ENCODE measurements at regions not wholly inside any gene's neighbourhood (a gene's known extent, or its start where the extent isn't known, plus 50 kb on each side); places are given as distances from the start of the nearest gene placed in this dataset.

DNA sequence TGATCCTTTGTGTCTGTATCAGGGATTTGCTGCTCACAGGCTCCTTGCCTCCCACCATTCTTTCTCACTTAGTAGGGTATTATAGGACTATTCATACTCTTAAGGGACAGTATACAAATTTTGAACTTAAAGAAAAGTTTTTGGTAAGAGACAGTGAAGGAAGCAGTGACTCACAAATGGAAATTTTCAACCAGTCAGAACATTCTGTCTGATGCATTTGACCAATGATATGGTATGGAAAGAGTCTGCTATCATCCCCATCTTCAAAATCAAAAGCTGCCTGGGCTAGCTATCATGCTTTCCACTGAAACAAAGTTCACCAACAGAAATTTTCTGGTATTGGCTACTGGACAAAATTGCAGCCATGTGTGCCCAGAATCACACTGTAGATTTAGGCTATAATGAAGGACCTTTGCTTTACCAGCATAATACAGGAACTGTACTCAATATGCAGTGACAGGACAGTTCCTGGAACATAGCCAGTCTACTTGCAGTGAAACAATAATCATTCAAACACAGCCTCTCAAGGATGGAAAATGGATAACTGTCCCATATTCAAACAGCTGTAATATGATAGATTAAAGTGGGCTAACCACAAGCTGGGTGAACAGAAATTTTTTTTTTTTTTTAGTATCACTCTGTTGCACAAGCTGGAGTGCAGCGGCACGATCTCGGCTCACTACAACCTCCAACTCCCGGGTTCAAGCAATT, 109.0 kb upstream of the ACSL4 start:
- DNase-seq (ENCODE audit: extremely low spot score, insufficient read length, low read depth) (no peak), FAIRE-seq (no peak)

DNA sequence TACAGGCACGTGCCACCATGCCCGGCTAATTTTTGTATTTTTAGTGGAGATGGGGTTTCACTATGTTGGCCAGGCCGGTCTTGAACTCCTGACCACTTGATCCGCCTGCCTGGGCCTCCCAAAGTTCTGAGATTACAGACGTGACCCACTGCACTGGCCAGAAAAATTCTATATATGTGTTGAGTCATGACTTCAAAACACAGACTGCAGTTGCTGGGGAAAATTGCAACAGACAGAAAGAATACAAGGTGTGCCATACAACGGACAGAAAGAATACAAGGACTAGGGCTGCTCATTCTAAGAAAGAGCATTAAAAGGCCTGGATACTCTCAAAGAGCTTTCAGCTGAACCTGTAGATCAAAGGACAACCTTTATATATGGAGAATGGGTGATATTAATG, 109.6 kb upstream of the ACSL4 start:
- no peak for FAIRE-seq

DNA sequence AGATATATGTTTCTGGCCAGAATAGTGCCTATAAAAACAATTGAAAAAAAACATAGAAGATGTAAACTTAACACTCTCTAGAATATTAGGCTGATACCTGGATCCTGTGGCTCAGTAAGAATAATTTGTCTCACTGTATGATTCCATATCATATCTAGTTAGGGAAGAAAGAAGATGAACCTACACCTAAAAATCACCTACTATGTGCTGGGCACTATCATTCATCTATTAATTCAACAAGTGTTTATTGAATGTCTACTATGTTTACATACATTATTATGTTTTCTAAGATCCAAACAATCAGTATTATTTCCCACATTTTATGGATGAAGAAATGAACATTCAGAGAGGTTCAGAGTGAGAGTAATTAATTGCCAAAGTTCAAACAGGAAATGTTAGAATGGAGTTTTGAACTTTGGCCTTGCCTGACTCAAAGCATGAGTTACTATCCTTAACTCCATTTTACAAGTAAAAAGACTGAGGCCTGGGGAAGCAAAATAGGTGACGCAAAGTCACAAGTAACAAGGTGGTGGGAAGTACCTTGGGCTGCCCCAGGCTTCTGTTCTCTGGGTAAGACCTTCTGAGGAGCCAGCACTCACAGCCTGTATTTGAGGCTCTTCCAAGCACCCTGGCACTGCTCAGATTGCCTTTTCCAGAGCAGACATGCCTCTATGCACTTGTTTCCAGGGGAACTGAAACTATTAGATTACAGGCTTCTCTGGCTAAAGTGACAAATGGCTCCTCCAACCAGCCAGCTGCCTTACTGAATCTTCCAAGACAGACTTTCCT, 111.1 kb upstream of the ACSL4 start:
- FAIRE-seq (peak; percentile 72), DNase-seq (ENCODE audit: extremely low spot score, insufficient read length, low read depth) (no peak)

More for the DNA sequence above, 109.6 kb upstream of the ACSL4 start:
- DNase-seq (ENCODE audit: extremely low spot score, insufficient read length, low read depth): no peak

DNA sequence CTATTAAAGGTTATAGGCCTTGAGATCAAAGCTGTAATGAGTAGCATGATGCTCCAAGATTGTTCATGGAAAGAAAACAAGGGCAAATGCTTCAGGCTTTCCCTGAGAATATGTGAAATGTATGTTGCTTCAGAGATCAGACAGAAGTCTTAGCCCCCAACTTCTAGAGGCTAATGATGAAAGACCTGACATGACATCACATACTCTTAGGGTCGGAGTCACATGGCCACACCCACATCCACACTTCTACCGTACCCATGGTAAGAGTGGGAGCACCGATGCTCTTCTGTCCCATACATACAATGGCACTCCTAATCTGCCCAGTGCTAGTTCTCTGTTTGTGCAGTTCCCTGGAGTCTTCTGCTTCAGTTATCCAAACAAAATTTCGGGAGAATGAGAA, 111.9 kb upstream of the ACSL4 start:
- DNase-seq (ENCODE audit: extremely low spot score, insufficient read length, low read depth) (no peak), FAIRE-seq (no peak)

DNA sequence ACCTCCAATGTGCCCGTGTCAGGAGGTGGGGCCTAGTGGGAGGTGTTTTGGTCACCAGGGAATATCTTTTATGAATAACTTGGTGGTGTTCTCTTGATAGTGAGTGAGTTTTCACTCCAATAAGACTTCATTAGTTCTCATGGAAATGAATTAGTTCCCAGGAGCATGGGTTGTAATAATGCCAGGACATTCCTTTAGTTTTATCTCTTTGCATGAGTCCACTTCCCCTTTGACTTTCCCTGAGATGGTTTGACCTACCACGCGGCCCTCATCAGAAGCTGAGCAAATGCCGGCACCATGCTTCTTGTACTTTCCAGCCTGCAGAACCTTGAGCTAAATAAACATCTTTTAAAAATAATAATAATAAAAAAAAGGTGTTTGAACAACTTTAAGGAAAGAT, 112.9 kb upstream of the ACSL4 start:
- DNase-seq (ENCODE audit: extremely low spot score, insufficient read length, low read depth) (no peak), FAIRE-seq (no peak)

DNA sequence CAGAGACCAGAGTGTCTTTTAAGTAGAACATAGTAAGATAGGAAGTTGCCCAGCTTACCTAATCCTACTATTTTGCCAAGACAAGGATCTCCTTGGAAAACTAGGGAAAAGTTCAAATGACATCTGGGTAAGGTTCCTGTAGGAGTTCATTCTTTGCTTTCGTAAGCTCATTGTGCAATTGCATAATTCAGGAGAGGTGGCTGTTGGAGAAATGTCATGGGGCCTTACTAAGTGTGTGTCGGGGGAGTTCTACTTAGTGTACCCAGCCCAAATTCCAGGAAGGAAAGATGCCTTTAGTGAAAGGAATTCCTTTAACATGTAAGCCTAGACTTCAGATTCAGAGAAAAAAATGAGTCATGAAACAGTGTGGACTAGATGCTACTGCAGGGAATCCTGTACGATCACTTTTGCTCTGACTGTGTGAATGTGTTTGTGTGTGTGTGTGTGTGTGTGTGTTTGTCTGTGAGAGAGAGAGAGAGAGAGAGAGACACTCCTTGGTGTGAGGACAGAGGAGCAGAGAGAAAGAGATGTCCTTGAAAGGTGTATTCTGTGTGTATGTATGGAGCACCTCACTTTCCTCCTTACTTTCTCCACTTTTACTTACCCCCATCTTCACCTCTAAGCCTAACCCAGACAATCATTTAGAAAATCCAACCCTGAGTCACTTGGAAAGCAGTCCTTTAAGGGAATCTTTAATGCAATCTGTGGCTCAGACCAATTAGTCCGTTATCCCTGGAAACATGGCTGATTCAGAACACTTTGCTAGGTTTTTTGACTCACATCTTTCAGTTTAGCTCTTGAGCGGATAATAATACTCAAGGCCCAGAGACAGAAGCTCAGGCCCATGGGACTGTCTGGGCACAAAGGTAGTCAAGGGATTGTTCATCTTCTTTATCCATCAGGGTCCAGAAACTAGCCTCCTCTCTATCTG, 114.5 kb upstream of the ACSL4 start:
- FAIRE-seq: peak; percentile 74
- DNase-seq (ENCODE audit: extremely low spot score, insufficient read length, low read depth): no peak

DNA sequence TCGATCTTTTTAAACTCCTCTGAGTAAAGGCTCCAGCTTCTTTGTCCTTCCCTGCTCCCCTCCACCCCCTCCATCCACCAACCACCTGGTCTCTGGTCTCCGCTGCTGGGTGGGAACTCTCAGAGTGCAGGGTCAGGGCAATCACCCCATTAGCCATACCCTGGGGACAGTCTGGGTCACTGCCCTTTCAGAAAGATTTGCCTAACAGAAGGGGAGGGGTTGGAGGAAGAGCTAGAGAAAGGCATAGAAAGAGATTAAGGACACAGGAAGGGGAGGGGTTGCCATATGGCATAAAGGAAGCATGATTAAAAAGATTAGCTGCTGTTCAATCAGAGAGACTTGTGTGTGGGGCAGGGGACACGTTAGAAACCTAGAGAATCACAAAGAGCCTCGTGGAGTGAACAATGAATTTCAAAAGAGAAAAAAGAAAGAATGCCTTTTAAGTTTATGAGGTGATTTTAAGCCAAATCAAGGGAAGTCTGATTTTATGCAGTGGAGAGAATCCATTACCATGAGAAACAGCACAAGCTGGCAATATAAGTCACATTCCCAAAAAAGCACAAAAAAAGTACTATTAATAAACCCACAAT, 115.5 kb upstream of the ACSL4 start:
- FAIRE-seq (peak; percentile 84), DNase-seq (ENCODE audit: extremely low spot score, insufficient read length, low read depth) (no peak)

DNA sequence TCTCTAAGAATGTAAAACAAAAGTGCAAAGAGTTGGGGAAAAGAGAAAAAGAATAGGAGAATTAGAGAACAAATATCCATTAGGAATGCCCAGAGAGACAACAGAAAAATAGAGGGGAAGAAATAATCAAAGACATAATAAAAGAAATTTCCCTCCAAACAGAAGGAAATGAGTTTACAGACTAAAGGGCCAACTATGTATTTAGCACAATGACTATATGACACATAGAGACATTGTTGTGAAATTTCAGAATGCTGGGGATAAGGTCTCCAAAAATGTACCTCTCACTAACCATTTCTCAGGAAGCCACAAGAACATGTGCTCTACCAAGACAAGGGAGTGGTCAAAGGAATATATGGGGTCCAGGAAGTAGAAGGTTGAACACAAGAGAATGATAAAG, 121.0 kb upstream of the ACSL4 start:
- no peak for FAIRE-seq

DNA sequence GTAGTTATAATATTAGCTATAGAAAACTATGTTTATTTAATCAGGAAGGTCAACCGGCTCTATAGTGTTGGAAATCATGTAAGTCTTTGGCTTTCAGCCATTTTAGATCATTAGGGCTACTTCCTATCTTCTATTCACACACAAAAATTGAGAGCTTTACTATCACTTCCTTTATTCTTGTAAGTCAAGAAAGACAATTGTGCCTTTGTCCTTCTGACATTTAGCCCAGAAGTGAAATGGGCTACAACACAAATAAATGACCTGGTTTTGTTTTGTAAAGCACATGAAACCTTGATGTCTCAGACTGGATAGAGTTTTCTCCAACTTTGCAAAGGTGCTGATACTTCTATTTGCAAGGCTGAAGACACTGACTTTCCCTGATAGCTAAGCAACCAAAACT, 122.4 kb upstream of the ACSL4 start:
- peak; percentile 65 for FAIRE-seq
- no peak for DNase-seq (ENCODE audit: extremely low spot score, insufficient read length, low read depth)

More for the DNA sequence above, 121.0 kb upstream of the ACSL4 start:
- no peak for DNase-seq (ENCODE audit: extremely low spot score, insufficient read length, low read depth)

DNA sequence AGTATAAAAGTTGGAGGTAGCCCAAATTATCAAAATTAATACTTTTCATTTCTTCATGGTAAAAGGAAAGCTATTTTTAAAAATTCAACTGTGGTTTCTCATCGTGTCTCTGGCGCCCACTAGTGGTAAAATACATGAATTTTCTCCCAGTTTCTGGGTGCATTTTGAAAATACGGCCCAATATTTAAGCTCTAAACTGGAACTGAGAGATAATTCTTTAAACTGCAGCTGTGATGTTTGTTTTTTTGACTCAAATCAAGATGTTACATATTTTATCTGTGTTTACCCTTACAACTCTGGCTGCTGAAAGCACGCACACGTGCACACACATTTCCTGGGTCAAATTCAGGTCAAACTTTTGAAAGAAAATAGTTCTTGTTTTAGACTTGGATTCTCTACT, 123.9 kb upstream of the ACSL4 start:
- no peak for DNase-seq (ENCODE audit: extremely low spot score, insufficient read length, low read depth)
- peak; percentile 87 for FAIRE-seq

DNA sequence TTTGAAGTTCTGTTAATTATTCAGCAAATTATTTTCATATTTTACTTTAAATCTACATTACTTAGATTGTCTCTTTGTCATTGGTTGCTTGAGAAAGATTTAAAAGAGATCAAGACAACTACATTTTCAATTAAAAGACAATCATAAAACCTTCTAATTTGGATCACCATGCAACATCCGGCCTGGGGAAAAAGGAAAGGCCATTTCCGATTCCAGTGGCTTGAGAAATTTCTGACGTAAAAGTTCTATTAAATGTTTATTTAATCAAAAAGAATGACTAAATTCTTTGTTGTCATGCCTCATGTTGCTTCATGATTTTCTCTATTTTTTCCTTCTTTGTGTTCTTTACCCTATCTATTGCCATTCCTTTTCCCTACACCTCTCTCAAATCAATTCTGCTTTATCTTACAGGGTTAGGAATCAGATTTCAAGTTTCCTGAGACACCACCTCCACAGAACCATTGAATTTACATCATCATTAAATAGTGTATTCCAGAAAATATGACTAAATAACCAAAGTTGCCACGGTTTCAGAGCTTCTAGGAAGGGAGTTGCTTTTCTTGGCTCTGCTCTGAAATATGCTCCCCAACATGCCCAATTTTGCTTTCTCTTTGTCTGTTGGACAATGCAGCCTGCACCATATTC, 124.6 kb upstream of the ACSL4 start:
- DNase-seq (ENCODE audit: extremely low spot score, insufficient read length, low read depth): no peak
- no peak for FAIRE-seq

DNA sequence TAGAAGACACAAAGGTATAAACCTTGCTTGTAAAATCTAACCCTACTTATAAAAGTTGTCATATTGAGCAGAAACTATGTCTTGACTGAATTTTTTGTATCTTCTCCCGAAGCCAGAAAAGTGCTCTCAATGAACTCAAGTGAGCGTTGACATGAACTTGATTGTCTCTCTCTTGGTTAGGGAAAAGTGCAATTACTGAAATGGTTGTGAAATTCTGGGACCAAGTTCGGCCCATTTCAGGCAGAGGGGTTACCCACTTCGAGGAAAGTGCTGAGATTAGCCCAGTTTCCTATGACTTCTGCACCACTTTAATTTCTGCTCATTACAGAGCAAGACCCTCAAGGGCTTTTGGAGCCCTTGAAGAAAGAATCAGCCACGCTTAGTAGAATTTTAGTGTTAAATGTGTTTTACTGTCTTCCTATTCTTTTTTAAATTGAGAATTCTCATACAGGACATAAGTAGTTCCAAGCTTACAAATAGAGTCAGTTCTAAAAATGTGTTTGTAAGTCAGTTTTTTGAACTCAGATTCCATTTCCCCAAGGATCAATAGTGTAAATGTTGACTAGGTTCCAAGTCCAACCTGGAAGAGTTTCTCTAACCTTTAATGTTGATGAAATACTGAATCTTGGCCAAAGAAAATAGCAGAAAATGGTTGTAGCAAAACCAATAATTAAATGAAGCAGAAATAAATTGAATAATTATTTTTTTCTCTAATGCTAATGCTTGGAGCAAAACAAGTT, 125.7 kb upstream of the ACSL4 start:
- DNase-seq (ENCODE audit: extremely low spot score, insufficient read length, low read depth) (no peak), FAIRE-seq (no peak)

DNA sequence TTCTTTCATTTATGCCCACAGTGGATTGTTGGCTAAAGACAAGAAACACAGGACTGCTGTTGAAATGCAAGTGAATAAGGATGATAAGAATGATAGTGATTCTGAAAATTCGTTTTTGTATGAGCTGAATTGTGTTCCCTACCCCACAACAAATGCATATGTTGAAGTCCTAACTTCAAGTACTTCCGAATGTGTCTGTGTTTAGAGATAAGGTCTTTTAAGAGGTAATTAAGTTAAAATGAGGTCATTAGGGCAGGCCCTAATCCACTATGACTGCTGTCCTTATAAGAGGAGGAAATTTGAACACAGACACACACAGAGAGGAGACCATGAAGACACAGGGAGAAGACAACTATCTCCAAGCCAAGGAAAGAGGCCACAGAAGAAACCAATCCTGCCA, 126.6 kb upstream of the ACSL4 start:
- no peak for FAIRE-seq
- DNase-seq (ENCODE audit: extremely low spot score, insufficient read length, low read depth): no peak

DNA sequence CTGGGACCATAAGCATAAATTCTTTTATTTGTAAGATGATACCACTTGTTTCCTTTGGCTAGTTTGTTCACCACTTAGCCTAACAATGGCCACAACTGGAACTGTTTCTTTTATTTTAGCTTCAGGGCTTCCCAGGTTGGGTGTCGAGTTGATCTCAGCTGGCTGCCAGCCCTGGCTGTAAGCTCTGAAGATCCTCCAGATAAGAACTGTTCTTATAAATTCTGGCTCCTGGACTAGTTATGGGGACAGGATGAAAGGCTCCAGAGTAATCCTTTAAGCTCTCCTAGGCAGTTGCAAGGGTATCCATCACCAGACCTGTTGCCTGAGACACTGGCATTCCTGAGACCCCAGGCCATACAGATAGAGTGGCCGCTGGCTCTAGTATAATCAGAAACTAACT, 129.4 kb upstream of the ACSL4 start:
- FAIRE-seq (no peak), DNase-seq (ENCODE audit: extremely low spot score, insufficient read length, low read depth) (no peak)

DNA sequence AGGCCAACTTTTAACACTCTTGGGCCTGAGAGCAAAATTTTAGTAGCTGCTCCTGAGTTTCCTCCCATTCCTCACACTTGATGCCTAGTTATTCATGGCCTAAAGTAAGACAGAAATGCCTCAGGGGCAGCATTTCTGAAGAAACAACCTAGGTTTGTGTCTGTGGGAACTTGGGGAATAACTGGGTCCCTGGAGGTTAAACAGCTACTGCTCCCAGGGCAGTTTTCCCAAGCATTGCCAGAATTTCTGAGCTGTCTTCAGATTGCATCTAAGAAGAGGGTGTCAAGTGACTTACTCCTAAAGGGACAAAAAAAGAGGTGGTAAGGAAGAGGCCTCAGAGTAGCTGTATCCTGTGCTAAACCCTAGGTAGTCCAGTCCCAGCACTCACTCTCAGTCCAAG, 130.8 kb upstream of the ACSL4 start:
- FAIRE-seq (no peak), DNase-seq (ENCODE audit: extremely low spot score, insufficient read length, low read depth) (no peak)

DNA sequence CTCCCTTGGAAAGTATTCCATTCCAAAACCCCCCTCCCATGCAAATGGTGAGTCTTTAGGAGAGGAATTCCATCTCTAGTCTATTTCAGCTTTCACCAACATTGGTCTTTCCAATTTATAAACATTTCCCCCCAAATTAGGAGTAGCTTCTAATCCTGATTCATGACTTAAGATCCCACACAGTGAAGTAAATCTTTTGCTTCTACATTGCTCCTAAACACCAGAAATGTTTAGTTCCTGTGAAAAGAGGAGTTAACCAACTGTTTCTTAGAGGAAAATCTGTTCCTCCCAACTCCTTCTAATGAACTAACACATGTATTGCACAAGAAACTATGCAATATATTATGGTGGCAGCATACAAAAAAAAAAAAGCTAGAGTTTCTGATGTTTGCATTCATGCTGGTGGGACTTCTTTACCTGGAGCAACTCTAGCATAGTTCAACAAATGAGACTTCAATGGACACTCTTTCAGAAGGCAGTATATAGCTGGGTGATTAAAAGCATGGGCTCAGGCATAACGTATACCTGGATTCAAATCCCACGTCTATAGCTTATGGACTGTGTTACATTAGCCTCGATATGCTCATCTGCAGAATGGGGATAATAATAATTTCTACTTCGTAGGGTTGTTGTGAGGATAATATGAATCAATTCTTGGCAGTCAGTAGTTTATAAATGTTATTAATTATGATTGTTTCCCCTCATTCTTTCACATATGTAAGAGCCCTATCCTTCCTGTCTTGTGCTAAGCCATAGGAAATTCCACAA, 131.6 kb upstream of the TMEM164 start:
- DNase-seq (ENCODE audit: extremely low spot score, insufficient read length, low read depth): no peak
- no peak for FAIRE-seq

DNA sequence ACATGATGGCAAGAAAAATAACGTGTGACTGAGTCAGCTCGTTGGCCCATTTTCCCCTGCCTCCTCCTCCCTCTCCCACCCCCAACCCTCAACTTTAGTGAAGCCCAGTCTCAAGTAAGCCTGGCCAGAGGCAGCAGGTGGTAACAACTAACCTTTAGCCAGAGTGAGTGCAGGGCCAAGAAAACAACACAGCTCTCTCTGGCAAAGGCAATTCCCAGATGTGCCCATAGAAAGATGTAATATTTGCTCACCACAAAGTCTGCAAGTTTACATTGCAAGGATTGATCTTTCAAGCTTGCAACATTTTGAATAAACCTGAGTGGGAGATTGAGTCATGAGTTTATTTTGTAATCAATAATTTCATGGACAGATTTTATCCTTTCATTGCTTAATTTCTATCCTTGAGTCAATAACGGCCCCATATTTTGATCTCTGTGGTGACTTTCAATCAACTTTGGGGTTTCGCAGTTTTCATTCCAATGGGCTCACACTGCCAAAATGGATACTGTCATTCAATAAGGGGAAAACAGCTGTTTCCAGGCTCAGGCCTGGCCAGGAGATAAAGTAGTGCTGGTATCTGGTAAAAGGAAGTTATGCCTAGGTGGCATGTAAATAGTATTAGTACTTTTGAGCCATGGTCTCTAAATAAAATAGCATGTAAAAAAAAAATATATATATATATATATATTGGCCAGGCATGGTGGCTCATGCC, 130.7 kb upstream of the TMEM164 start:
- DNase-seq (ENCODE audit: extremely low spot score, insufficient read length, low read depth) (no peak), FAIRE-seq (no peak)

DNA sequence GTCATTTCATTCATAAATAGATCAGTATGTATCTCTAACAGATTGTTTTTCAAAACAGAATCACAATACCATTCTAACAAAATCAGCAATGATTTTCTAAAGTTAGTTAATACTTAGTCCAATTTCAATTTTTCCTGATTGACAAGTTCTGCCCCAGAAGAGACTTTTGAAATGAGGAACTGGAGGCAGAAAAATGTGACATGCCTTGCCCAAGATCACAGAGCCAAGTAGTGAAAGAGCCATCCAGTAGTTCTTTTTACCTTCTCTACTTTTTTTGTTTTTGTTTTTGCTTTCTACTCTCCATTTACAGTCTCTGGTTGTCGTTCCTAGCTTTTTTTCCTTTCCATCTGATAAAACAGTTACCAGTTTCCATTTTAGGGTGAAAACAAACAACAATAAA, 129.3 kb upstream of the TMEM164 start:
- FAIRE-seq (no peak), DNase-seq (ENCODE audit: extremely low spot score, insufficient read length, low read depth) (no peak)

Data from GM18507 (cell line).